RWPE2 (cell line): ENCODE measurements at regions not wholly inside any gene's neighbourhood (a gene's known extent, or its start where the extent isn't known, plus 50 kb on each side); places are given as distances from the start of the nearest gene placed in this dataset.

ENCODE experiments used
- ATAC-seq: fragments of 200-7000 bp; cut with Tn5 transposase; 3 replicates; pipeline ENCODE4 v1.9.1; 2021; ENCODE audit warnings: low read depth
- DNase-seq: peaks from one replicate; pipeline ENCODE4 v3.0.0-alpha.2; 2020; ENCODE audit warnings: low spot score
- H3K27ac ChIP-seq: fragments of 450-650 bp; 2 replicates; pipeline ENCODE4 v1.5.1; 2017; ENCODE audit warnings: mild to moderate bottlenecking; ENCODE audit not compliant: poor library complexity, severe bottlenecking
- H3K27me3 ChIP-seq: fragments of 250-450 bp; sonication (Bioruptor Pico); 2 replicates; pipeline ENCODE4 v1.5.1; 2021; ENCODE audit warnings: mild to moderate bottlenecking, moderate library complexity; ENCODE audit not compliant: insufficient read depth, poor library complexity, severe bottlenecking
- H3K36me3 ChIP-seq: fragments of 250-450 bp; sonication (Bioruptor Pico); 2 replicates; pipeline ENCODE4 v1.5.1; 2020; ENCODE audit warnings: low read depth, mild to moderate bottlenecking, moderate library complexity
- H3K4me1 ChIP-seq: fragments of 250-450 bp; sonication (Bioruptor Pico); 2 replicates; pipeline ENCODE4 v1.5.1; 2021; ENCODE audit warnings: mild to moderate bottlenecking, moderate library complexity; ENCODE audit not compliant: insufficient read depth, poor library complexity, severe bottlenecking
- H3K4me3 ChIP-seq: fragments of 250-450 bp; sonication (Bioruptor Pico); 2 replicates; pipeline ENCODE4 v1.5.1; 2021; ENCODE audit warnings: mild to moderate bottlenecking, moderate library complexity; ENCODE audit not compliant: severe bottlenecking
- H3K9me3 ChIP-seq: fragments of 250-450 bp; sonication (Bioruptor Pico); 2 replicates; pipeline ENCODE4 v1.5.1; 2021; ENCODE audit warnings: mild to moderate bottlenecking, moderate library complexity; ENCODE audit not compliant: severe bottlenecking
- CTCF ChIP-seq: fragments of 450-650 bp; IDR thresholded peaks from one replicate; pipeline ENCODE4 v1.5.1; 2017; ENCODE audit warnings: mild to moderate bottlenecking, moderate library complexity; ENCODE audit not compliant: poor library complexity, severe bottlenecking

- DNase-seq = no peak
- Histone ChIP-seq H3K27me3 (no peaks in the 10 kb centered on the region), H3K27ac (no peak overlapping the region), H3K36me3 (no peaks in the 10 kb centered on the region), H3K9me3 (no peaks in the 10 kb centered on the region), H3K4me1 (no peaks in the 10 kb centered on the region), H3K4me3 (no peak overlapping the region)
- no peak for ATAC-seq
- no peak for TF ChIP-seq CTCF
Observed at GRCh38 chr3:64987726-64988125, 299.9 kb upstream of the ADAMTS9 start.

GRCh38 chr3:64985072-64985471, 297.3 kb upstream of the ADAMTS9 start:
- no peak for ATAC-seq
- DNase-seq = no peak
- no peak overlapping the region for H3K27ac ChIP-seq
- no peaks in the 10 kb centered on the region for H3K27me3 ChIP-seq
- H3K36me3 ChIP-seq = no peaks in the 10 kb centered on the region
- H3K4me3 ChIP-seq = no peak overlapping the region
- H3K4me1 ChIP-seq = no peaks in the 10 kb centered on the region
- no peaks in the 10 kb centered on the region for H3K9me3 ChIP-seq
- TF ChIP-seq CTCF = no peak

GRCh38 chr3:64983583-64984359, 296.0 kb upstream of the ADAMTS9 start:
- no peak for TF ChIP-seq CTCF

GRCh38 chr3:64977308-64978100, 289.7 kb upstream of the ADAMTS9 start:
- DNase-seq = no peak
- Histone ChIP-seq H3K27me3 (no peaks in the 10 kb centered on the region), H3K4me3 (no peak overlapping the region), H3K4me1 (no peaks in the 10 kb centered on the region), H3K27ac (peak overlapping the region; percentile 83), H3K36me3 (no peaks in the 10 kb centered on the region), H3K9me3 (no peaks in the 10 kb centered on the region)
- no peak for TF ChIP-seq CTCF
- peak; percentile 92 for ATAC-seq

More at GRCh38 chr3:64983583-64984359, 296.0 kb upstream of the ADAMTS9 start:
- no peak overlapping the region for H3K4me3 ChIP-seq
- ATAC-seq = no peak
- no peaks in the 10 kb centered on the region for H3K36me3 ChIP-seq
- no peaks in the 10 kb centered on the region for H3K27me3 ChIP-seq
- no peak overlapping the region for H3K27ac ChIP-seq
- DNase-seq = no peak
- H3K9me3 ChIP-seq = no peaks in the 10 kb centered on the region
- H3K4me1 ChIP-seq = no peaks in the 10 kb centered on the region
